ENCODE measurements at regions not wholly inside any gene's neighbourhood (a gene's known extent, or its start where the extent isn't known, plus 50 kb on each side); places are given as distances from the start of the nearest gene placed in this dataset.

GRCh38 chr2:239853121-239853520, 172.0 kb downstream of the NDUFA10 start:
- no peak for TF ChIP-seq CTCF (IDR thresholded peaks at IDR 0.05)
- no peak for TF ChIP-seq POLR2A (IDR thresholded peaks at IDR 0.05)

Data from testis (tissue), 2 donors.